Neuronal stem cell (in vitro differentiated cells): ENCODE measurements at regions not wholly inside any gene's neighbourhood (a gene's known extent, or its start where the extent isn't known, plus 50 kb on each side); places are given as distances from the start of the nearest gene placed in this dataset.

Source experiments
- DNase-seq: peaks from one replicate; pipeline ENCODE4 v3.0.0-alpha.2; 2013; ENCODE audit warnings: low spot score
- H2AFZ ChIP-seq: one replicate; pipeline ENCODE4 v1.6.1; 2013; ENCODE audit warnings: mild to moderate bottlenecking, low read length, inconsistent platforms
- H2AK5ac ChIP-seq: 2 replicates; pipeline ENCODE4 v1.6.1; 2013; ENCODE audit warnings: low read depth, mild to moderate bottlenecking, inconsistent platforms, low read length, moderate library complexity, mixed read lengths
- H2BK120ac ChIP-seq: 2 replicates; pipeline ENCODE4 v1.6.1; 2013; ENCODE audit warnings: low read depth, mild to moderate bottlenecking, inconsistent platforms, low read length, moderate library complexity, mixed read lengths
- H2BK12ac ChIP-seq: one replicate; pipeline ENCODE4 v1.6.1; 2013; ENCODE audit warnings: low read length, inconsistent platforms
- H2BK15ac ChIP-seq: 2 replicates; pipeline ENCODE4 v1.6.1; 2013; ENCODE audit warnings: mild to moderate bottlenecking, low read length, inconsistent platforms, mixed read lengths
- H2BK5ac ChIP-seq: one replicate; pipeline ENCODE4 v1.6.1; 2013; ENCODE audit warnings: inconsistent platforms, mild to moderate bottlenecking, low read length, moderate library complexity
- H3K14ac ChIP-seq: one replicate; pipeline ENCODE4 v1.6.1; 2013; ENCODE audit warnings: low read length, inconsistent platforms
- H3K18ac ChIP-seq: 2 replicates; pipeline ENCODE4 v1.6.1; 2013; ENCODE audit warnings: low read length, inconsistent platforms
- H3K23ac ChIP-seq: 2 replicates; pipeline ENCODE4 v1.6.1; 2013; ENCODE audit warnings: low read depth, mild to moderate bottlenecking, mixed read lengths, low read length, inconsistent platforms; ENCODE audit not compliant: poor library complexity
- H3K27ac ChIP-seq: replicated peaks from 3 replicates; pipeline ENCODE4 v1.5.1; 2013; ENCODE audit warnings: low read length, inconsistent platforms
- H3K27me3 ChIP-seq, 3 experiments: 2 replicates each; pipeline ENCODE4 v1.6.1; 2013; ENCODE audit warnings: low read length in 3 of 3, mild to moderate bottlenecking in 2 of 3, inconsistent platforms in 1 of 3, low read depth in 1 of 3, mixed read lengths in 1 of 3, moderate library complexity in 1 of 3; ENCODE audit not compliant: control insufficient read depth in 3 of 3, insufficient read depth in 3 of 3
- H3K36me3 ChIP-seq, 2 donors: replicated peaks in 1 of 2; 2 replicates each; pipeline ENCODE4 v1.6.1; 2013; ENCODE audit warnings: low read length in 2 of 2; ENCODE audit not compliant: control insufficient read depth in 2 of 2, insufficient read depth in 2 of 2
- H3K4ac ChIP-seq: 2 replicates; pipeline ENCODE4 v1.6.1; 2013; ENCODE audit warnings: inconsistent platforms, mild to moderate bottlenecking, low read length, moderate library complexity
- H3K4me1 ChIP-seq, 2 donors: 1 replicate in 1 of 2; 2 replicates in 1 of 2; pipeline ENCODE4 v1.6.1; 2013; ENCODE audit warnings: low read length in 2 of 2, low read depth in 1 of 2; ENCODE audit not compliant: control insufficient read depth in 2 of 2, insufficient read depth in 1 of 2
- H3K4me2 ChIP-seq: one replicate; pipeline ENCODE4 v1.6.1; 2013; ENCODE audit warnings: mild to moderate bottlenecking, low read length, inconsistent platforms; ENCODE audit not compliant: insufficient read depth, poor library complexity, severe bottlenecking
- H3K4me3 ChIP-seq, 2 donors: 2 replicates each; pipeline ENCODE4 v1.5.1; 2013; ENCODE audit warnings: low read length in 2 of 2, mild to moderate bottlenecking in 2 of 2, inconsistent platforms in 1 of 2, moderate library complexity in 1 of 2
- H3K79me1 ChIP-seq: one replicate; pipeline ENCODE4 v1.6.1; 2013; ENCODE audit warnings: low read depth, mild to moderate bottlenecking, inconsistent platforms, low read length, moderate library complexity
- H3K9ac ChIP-seq: one replicate; pipeline ENCODE4 v1.6.1; 2013; ENCODE audit warnings: mild to moderate bottlenecking, low read depth, low read length, inconsistent platforms; ENCODE audit not compliant: poor library complexity
- H3K9me3 ChIP-seq, 2 donors: replicated peaks in 1 of 2; 2 replicates each; pipeline versions ENCODE3 to v1.6.1; 2013; ENCODE audit warnings: low read length in 2 of 2, mild to moderate bottlenecking in 2 of 2, inconsistent platforms in 1 of 2, low read depth in 1 of 2, mixed read lengths in 1 of 2, moderate library complexity in 1 of 2; ENCODE audit not compliant: control insufficient read depth in 2 of 2, insufficient read depth in 1 of 2
- H4K8ac ChIP-seq: one replicate; pipeline ENCODE4 v1.6.1; 2013; ENCODE audit warnings: low read depth, mild to moderate bottlenecking, inconsistent platforms, low read length, moderate library complexity
- H4K91ac ChIP-seq: one replicate; pipeline ENCODE4 v1.6.1; 2013; ENCODE audit warnings: low read length, low read depth, mild to moderate bottlenecking, inconsistent platforms; ENCODE audit not compliant: poor library complexity
- WGBS, 2 donors: extraction: QIAGEN DNeasy Blood & Tissue Kit; methylation state at CpG; one replicate each; pipeline ENCODE4 v1.1.7; 2013; ENCODE audit warnings: missing lambda C conversion rate in 2 of 2, mixed read lengths in 1 of 2; ENCODE audit not compliant: insufficient read length in 2 of 2, insufficient replicate concordance in 1 of 2; ENCODE audit errors: extremely low coverage in 2 of 2; 5-methylcytosine and 5-hydroxymethylcytosine counted together

DNA sequence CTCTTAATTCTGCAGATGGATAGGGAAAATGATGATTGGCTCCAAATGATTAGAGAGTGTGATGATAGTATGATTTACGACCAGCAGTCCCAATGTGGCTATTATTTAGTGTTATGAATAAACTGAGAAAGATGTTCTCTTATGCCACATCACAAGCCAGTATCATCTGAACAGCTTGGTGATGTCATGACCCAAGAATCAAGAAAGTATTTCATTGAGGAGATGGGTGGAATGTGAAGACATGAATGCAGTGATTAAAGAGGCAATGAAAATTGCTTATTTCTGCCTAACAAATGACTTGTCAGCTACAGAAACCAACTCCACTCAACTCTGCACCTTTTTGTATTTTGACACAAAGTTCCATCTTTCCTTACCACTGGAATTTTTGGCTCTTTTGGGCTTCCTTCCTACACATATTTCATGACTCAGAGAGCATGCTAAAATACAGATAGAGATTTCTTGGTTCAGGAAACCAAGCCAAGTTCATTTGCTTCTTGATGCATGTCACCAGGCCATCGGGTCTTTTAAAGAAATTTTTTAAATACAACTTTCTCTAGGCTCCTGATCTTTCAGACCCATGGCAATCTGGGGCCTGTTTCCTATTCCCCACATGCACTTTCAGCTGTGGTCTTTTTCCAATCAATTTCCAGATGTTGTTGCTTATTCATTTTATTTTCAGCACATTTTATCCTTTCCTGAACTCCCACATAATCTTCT, 174.2 kb downstream of the HHIP start:
- Histone ChIP-seq H4K91ac (no peak overlapping the region), H3K4me3 (no peak overlapping the region), H3K36me3 (no peaks in the 10 kb centered on the region), H3K4me2 (no peak overlapping the region), H2AK5ac (no peak overlapping the region), H3K4me1 (peaks cover 0 to 5% of the 10 kb centered on the region in 2 donors), H2BK12ac (no peak overlapping the region), H3K23ac (no peak overlapping the region), H3K18ac (no peak overlapping the region), H3K4ac (no peak overlapping the region), H4K8ac (no peak overlapping the region), H3K9me3 (no peaks in the 10 kb centered on the region), H3K79me1 (no peaks in the 10 kb centered on the region), H3K27ac (no peak overlapping the region), H3K9ac (no peak overlapping the region), H2AFZ (peak overlapping the region; percentile 41), H2BK5ac (no peak overlapping the region), H3K14ac (no peak overlapping the region), H2BK120ac (no peak overlapping the region), H2BK15ac (no peak overlapping the region), H3K27me3 (no peaks in the 10 kb centered on the region)
- WGBS, 2 donors: no CpG with 5 or more reads among the region's 2 CpGs
- DNase-seq: no peak

DNA sequence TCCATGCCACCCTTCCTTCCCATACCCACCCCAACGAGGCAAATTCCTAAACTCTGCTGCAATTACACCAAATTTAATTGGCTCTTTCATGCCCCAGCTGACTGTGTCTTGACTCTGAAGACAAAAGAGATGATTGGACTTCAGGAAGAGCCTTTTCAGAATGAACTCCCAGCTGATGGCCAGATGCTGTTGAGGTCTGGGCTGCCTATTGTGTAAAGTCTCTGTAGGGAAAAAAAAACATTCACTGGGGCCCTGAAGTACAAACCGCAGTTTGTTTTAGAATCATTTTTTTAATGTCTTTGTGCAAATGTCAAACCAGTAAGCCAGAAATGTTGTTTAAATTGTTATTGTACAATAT, 174.8 kb downstream of the HHIP start:
- Histone ChIP-seq H3K23ac (no peak overlapping the region), H4K91ac (no peak overlapping the region), H3K4me1 (peaks cover 0 to 5% of the 10 kb centered on the region in 2 donors), H2AK5ac (no peak overlapping the region), H3K27me3 (no peaks in the 10 kb centered on the region), H2BK15ac (no peak overlapping the region), H3K4ac (no peak overlapping the region), H3K79me1 (no peaks in the 10 kb centered on the region), H3K9me3 (no peaks in the 10 kb centered on the region), H3K14ac (no peak overlapping the region), H3K9ac (no peak overlapping the region), H2BK5ac (no peak overlapping the region), H3K4me2 (no peak overlapping the region), H4K8ac (no peak overlapping the region), H2BK12ac (no peak overlapping the region), H2BK120ac (no peak overlapping the region), H3K27ac (no peak overlapping the region), H3K36me3 (no peaks in the 10 kb centered on the region), H3K4me3 (no peak overlapping the region), H3K18ac (no peak overlapping the region), H2AFZ (peak overlapping the region; percentile 41)
- peak; percentile 18 for DNase-seq
- WGBS, 2 donors: no CpG with 5 or more reads among the region's 2 CpGs

DNA sequence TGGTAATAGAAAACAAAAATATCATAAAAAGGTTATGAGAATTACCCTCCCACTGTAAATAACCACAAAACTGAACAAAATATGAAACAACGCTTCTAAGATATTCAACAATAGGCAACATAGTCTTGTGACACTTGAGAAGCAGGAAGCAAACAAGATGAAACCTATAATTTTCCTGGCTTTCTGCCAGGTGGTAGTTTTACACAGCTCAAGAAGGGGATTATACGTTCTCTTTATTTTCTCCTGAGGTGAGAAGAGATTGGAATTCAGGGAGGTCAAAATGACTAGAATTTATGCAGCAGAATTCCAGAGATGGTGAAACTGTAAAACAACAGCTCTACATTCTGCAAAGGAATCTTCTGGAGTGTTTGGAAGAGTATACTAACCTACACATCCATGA, 186.0 kb downstream of the HHIP start:
- no peak overlapping the region for H3K14ac ChIP-seq
- H3K36me3 ChIP-seq: no peaks in the 10 kb centered on the region
- no peak overlapping the region for H3K9ac ChIP-seq
- H3K4ac ChIP-seq: no peak overlapping the region
- no peak overlapping the region for H2BK5ac ChIP-seq
- H3K4me1 ChIP-seq: no peaks in the 10 kb centered on the region
- no peak overlapping the region for H2AFZ ChIP-seq
- no peak overlapping the region for H4K91ac ChIP-seq
- no peak overlapping the region for H3K23ac ChIP-seq
- no peak overlapping the region for H2BK120ac ChIP-seq
- H3K4me3 ChIP-seq: no peak overlapping the region
- no peak overlapping the region for H3K27ac ChIP-seq
- no peak overlapping the region for H2AK5ac ChIP-seq
- no peak overlapping the region for H4K8ac ChIP-seq
- no peak overlapping the region for H3K4me2 ChIP-seq
- no peak overlapping the region for H3K18ac ChIP-seq
- DNase-seq: no peak
- no peak overlapping the region for H2BK15ac ChIP-seq
- no peaks in the 10 kb centered on the region for H3K27me3 ChIP-seq
- no CpG with 5 or more reads among the region's 2 CpGs for WGBS, 2 donors
- H3K79me1 ChIP-seq: no peaks in the 10 kb centered on the region
- no peaks in the 10 kb centered on the region for H3K9me3 ChIP-seq
- H2BK12ac ChIP-seq: no peak overlapping the region

DNA sequence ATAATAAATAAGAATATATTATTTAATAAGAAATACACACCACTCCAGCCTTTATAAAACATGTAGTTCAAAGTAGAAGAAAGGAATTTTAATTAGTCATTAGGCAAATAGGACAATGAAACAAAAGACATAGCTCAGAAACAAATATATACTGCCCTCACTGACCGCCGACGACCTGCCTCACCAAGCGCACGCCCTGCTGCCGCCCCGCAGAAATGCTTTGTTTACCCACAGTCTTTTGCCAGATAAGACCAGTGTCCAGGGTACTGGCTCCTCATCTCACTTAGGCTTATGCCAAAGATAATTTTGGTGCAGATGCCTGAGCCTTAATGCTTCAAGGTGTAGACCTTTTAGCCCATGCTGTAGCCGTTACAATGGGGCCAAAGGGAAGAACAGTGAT, 199.5 kb downstream of the HHIP start:
- no peak for DNase-seq
- Histone ChIP-seq H2AK5ac (no peak overlapping the region), H3K4me1 (no peaks in the 10 kb centered on the region), H2BK15ac (no peak overlapping the region), H3K9ac (no peak overlapping the region), H3K27ac (no peak overlapping the region), H2AFZ (no peak overlapping the region), H2BK120ac (no peak overlapping the region), H3K18ac (no peak overlapping the region), H3K14ac (no peak overlapping the region), H3K27me3 (no peaks in the 10 kb centered on the region), H3K4me3 (no peak overlapping the region), H3K23ac (no peak overlapping the region), H3K79me1 (no peaks in the 10 kb centered on the region), H3K4me2 (no peak overlapping the region), H4K8ac (no peak overlapping the region), H3K9me3 (no peaks in the 10 kb centered on the region), H3K4ac (no peak overlapping the region), H3K36me3 (no peaks in the 10 kb centered on the region), H4K91ac (no peak overlapping the region), H2BK12ac (no peak overlapping the region), H2BK5ac (no peak overlapping the region)
- WGBS, 2 donors: no CpG with 5 or more reads among the region's 8 CpGs
